ENCODE measurements at regions not wholly inside any gene's neighbourhood (a gene's known extent, or its start where the extent isn't known, plus 50 kb on each side); places are given as distances from the start of the nearest gene placed in this dataset.

GRCh38 chr7:18320422-18320821 lies 175.1 kb upstream of the HDAC9 start:
- TF ChIP-seq CTCF (conservative IDR thresholded peaks at IDR 0.05; ENCODE audit: low read depth, low read length) (no peak), EZH2 (IDR thresholded peaks at IDR 0.05; ENCODE audit: low read length, unreplicated experiment) (no peak)
